GM18909 (cell line): ENCODE measurements at regions not wholly inside any gene's neighbourhood (a gene's known extent, or its start where the extent isn't known, plus 50 kb on each side); places are given as distances from the start of the nearest gene placed in this dataset.

Experiments
- ATAC-seq: cut with Tn5 transposase; IDR thresholded peaks from one replicate; pipeline ENCODE4 v1.9.1; 2021; ENCODE audit warnings: mild to moderate bottlenecking; ENCODE audit not compliant: unreplicated experiment, poor library complexity

DNA sequence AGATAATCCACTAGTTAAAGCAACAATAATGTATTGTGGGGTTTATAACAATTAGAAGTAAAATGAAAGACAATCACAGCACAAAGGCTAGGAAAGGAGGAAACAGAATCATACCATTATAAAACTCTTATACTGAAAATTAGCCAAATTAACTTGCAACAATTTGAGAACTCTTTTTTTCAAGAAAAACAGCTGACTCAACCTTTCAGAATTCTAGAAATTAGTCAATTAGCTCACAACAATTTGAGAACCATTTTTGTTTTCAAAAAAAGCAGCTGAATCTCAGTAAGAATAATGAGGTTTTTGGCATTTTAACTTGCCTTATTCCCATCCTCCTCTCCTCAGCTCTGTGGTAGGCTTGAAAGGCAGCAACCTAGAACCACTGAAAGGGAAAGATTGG lies 269.9 kb downstream of the NPR3 start:
- no peak for ATAC-seq

- ATAC-seq = no peak
Observed at GRCh38 chr5:32984851-32985610, 273.9 kb downstream of the NPR3 start.

DNA sequence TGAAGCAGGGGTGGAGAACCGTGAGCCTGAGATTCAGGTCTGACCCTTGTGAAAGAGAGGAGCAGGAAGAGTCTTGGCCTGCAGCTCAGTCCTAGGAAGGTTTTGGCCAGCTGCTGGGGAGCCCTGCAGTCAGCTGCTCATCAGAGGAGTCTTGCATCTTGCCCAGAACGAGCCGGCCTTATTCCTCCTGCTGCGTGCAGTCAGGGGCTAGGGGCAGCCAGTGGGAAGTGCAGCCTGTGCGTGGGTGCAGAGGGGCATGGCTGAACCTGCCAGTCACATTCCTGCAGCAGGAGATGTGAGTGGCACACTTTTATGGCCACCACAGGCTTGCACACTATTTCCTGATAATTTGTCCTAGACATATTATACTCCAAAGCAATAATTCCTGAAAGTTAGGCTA lies 278.7 kb downstream of the NPR3 start:
- ATAC-seq = no peak

DNA sequence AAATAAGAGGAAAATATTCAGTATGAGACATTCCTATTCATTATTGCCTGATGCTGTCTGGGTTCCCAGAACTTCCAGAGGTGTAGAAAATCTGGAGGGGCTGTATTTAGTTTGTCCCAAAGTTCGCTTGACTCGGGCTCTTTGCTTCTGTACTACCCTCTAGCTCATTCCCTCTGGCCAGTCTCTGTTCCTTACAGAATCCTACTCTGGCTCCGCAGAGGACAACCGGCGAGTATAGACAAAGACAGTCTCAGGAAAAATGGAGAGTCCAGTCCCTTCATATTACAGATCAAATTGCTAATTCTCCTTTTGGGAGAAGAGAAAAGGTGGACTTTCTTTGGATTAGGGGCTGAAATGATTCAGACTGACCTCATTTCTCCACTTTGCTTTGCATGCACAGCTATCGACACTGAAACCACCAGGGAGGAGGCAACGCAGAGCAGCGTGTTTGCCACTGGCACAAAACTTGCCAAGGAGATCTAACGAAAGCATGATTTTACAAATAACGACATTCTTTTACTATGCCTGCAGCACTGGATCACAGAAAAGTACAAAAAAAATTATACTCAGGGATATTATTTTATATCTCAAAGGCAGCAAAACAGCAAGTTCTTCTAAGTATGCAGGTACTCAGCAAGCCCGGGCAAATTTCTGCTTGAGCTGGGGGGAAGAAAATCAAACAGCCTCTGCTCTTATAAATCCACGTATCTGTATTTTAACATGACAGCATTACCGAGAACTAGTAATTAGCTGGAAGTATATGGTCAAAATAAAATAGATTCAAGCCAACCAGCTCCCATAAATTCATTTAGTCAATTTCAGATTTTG lies 279.7 kb downstream of the NPR3 start:
- ATAC-seq = no peak

- no peak for ATAC-seq
Observed at GRCh38 chr5:32991421-32991815, 280.3 kb downstream of the NPR3 start.

DNA sequence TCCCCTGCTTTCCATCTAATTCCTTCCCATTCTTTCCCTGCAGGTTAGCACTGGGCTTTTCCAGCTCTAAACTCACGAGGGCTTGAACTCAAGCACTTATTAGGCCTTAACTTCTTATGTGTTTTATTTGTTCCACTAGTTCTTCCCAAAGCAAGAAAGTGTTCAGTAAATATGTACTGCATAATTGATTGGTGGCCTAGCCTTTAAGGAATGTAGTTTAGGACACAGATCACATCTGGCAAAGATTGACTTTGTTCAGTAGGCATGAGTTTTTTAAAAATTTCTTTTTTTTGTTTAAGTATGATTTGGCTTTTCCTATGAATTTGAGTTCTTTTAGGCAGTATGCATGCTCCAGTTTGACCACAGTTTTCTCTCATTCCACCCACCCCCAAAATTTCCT lies 285.2 kb downstream of the NPR3 start:
- ATAC-seq = no peak

GRCh38 chr5:33008751-33009418 lies 297.8 kb downstream of the NPR3 start:
- ATAC-seq = no peak

DNA sequence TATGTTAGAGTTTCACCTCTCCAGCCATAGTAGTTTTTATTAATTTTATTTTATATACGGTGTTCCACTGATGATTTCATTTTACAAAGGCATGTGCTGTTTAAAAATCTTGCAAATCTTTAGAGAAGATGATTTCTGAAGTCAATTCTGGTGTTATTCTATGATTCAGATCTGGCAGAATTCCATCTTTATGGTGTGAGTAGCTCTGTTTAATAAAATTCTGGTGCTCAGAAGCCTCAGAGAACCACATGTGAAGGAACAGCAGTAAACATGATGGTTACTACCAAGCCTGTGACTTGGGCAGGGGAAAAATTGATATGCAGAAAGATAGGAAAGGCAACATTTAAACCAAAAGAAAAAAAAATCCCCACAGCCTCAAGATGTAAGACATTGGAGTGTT lies 299.7 kb downstream of the NPR3 start:
- no peak for ATAC-seq

- ATAC-seq = no peak
Observed at GRCh38 chr5:33011801-33012200, 300.7 kb downstream of the NPR3 start.

DNA sequence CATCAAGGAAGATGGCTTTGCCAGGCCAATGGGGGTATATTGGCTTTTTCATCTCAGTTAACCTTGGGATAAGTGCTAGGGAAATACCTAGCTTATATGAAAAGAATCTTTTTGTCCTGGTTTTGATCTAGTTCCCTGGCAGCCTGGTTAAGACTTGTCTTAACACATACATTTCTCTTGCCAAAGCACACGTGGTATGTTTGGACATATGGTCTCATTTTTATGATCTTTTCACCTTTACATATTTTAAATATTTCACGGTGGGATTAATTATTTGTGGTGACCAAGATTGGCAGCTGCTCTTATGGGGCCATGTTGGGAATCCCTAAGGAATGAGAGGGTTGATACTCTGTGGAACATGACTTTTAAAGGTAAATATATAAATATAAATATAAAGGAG lies 312.5 kb downstream of the NPR3 start:
- no peak for ATAC-seq

DNA sequence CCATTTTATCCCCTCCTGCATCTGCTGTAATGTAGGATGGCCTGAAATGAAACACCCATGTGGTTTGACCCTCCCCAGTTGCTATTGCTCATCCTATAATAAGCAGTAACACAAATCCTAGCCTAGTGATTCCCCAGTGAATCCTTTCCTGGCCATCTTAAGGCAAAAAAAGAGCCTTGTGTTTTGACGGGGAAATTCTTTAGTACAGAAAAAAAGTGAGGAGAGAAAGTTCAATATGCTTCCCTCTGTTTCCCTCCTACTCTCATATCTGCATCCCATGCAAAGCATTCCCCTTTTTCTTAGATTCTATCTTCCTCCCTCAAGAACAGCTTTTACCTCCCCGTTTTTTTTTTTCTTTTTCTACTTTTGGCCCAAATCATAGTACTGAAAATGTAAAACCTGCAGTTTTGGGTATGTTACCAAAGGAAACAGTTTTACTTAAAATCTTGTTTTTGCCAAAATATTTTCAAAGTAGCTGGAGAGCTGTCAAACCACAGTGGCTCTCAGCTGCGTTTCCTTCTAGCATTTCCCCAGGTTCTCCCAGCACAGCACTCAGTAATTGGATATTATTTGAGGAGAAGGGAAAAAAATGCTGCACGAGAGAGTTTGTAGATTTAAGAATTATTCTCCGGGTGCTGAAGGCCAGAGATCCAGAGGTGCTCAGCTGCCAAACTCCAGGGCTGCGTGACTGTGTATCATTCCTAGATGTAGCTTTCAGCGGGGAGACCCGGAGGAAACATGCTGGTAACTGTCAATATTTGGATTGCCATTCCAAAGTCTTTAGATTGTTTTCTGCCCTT lies 321.4 kb downstream of the NPR3 start:
- ATAC-seq = no peak

DNA sequence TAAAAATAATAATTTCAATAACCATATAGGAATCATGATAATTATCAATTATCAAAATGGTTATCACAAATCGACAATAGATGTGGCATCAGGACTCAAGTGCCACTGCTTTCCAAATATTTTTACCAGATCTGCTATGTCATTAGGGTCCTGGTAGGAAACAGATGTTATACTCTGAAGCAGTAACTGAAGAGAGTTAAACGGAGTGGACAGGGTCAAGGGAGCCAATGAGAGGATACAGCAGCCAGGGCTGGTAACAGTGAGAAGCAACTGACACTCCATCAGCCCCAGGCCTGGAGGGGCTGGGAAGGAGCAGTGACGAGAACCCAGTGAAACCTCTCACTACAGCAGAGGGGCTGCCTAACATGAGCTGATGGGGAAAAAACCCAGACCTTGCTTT lies 322.4 kb downstream of the NPR3 start:
- ATAC-seq = no peak

- ATAC-seq = no peak
Observed at GRCh38 chr5:33034777-33035176, 323.7 kb downstream of the NPR3 start.

DNA sequence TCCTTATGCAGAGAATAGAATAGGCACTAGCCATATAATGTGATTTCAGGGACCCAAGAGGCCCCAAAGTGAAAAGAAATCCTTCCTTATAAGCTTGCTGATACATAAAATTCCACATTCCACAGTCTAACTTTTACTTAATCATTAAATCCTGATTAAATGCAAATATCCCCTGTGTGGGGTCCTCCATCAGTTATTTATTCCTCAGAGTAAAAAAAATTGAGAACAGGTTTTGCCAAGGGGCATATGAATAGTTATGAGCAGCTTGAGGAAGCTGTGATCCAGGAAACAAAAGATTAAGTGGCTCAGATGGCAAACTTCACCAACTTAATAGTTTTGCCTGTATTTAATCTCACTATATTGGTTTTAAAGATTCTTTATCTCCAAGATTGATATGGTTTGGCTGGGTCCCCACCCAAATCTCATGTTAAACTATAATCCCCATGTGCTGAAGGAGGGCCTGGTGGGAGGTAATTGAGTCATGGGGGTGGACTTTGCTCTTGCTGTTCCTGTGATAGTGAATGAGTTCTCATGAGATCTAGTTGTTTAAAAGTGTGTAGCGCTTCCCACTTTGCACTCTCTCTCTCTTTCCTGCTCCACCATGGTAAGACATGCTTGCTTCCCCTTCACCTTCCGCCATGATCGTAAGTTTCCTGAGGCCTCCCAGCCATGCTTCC lies 324.9 kb downstream of the NPR3 start:
- ATAC-seq = no peak

- ATAC-seq = no peak
Observed at GRCh38 chr5:33037076-33037475, 326.0 kb downstream of the NPR3 start.

DNA sequence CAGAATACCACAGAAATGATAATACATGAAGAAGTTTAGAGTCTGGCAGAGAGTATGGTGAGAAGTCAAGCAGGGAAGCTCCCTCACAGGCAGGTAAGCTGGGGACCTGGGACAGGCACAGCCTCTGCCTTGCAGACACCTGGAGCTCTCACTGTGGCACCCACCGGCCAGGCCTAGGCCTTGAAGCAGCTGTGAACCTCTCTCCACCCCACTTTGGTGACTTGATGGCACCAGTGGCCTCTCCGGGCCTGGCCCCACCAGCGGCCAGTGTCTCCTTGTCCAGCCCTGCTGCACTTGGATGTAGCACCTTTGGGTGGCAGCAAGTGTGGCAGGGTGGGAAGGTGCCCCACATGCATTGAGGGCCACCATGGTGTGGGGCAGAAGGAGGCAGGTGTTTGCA lies 330.5 kb downstream of the NPR3 start:
- ATAC-seq = no peak

- ATAC-seq = no peak
Observed at GRCh38 chr5:33043343-33043997, 332.3 kb downstream of the NPR3 start.

DNA sequence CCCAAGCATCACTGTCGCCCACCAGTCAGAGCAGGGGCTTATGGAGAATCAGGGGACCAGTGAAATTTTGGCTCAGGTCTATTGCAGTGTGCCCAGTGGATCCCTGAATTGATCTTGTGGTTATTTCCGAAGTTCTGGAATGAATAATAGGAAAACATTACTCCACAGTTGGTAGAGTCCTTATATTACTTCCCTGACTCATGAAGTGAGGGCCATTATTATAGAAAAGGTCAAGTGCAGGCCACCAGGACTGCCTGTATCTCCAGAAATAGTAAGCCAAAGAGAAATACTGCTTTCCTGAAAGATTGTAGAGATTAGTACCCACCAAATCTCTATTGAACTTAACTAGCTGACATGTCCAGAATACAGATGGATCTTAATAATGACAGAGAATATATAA lies 335.0 kb downstream of the NPR3 start:
- ATAC-seq = no peak

DNA sequence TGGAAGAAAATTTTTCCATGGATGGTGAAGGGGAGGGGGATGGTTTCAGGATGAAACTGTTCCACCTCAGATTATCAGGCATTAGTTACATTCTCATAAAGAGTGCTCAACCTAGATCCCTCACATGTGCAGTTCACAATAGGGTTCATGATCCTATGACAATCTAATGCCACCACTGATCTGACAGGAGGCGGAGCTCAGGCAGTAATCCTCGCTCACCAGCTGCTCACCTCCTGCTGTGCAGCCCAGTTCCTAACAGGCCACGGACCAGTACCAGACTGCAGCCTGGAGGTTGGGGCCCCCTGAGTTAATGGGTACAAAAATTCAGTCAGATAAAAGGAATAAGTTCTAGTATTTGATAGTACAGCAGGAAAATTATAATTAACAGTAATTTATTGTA lies 337.2 kb downstream of the NPR3 start:
- ATAC-seq = no peak
